ENCODE measurements at regions not wholly inside any gene's neighbourhood (a gene's known extent, or its start where the extent isn't known, plus 50 kb on each side); places are given as distances from the start of the nearest gene placed in this dataset.
"Not testable (repeated sequence)": the region's sequence is repeated elsewhere in the genome, so short reads cannot be mapped to it uniquely, and the experiment has no call there.

- Histone ChIP-seq H3K36me3 (ENCODE audit: control insufficient read depth, insufficient read depth, low read length) (no peaks in the 10 kb centered on the region), H3K9me3 (ENCODE audit: control insufficient read depth, insufficient read depth, low read length) (peaks cover 3% of the 10 kb centered on the region), H3K27ac (ENCODE audit: low read length) (no peak overlapping the region), H3K27me3 (ENCODE audit: control insufficient read depth, insufficient read depth, low read length) (no peaks in the 10 kb centered on the region), H3K4me3 (ENCODE audit: low read length) (no peak overlapping the region), H3K4me1 (ENCODE audit: control insufficient read depth, insufficient read depth, low read length) (no peaks in the 10 kb centered on the region)
- Mint-ChIP-seq H3K4me3 (no peak overlapping the region), H3K9me3 (peaks cover 18 to 19% of the 10 kb centered on the region in 2 donors), H3K27me3 (ENCODE audit: low read depth in 2 of 2) (no peaks in the 10 kb centered on the region), H3K27ac (no peak overlapping the region), H3K4me1 (no peaks in the 10 kb centered on the region), H3K36me3 (no peaks in the 10 kb centered on the region)
- intact Hi-C loops (cut with micrococcal nuclease), result no loop called here
- TF ChIP-seq CTCF (IDR thresholded peaks at IDR 0.05), result no peak
- DNase-seq (no peak), ATAC-seq (no peak)
- WGBS (ENCODE audit: insufficient coverage), result no CpG with 5 or more reads among the region's 1 CpG
Observed at GRCh38 chr3:21962456-21962855, 211.4 kb upstream of the ZNF385D start.

GRCh38 chr3:21966457-21966856, 215.4 kb upstream of the ZNF385D start:
- H3K36me3 Mint-ChIP-seq; H3K27me3 ChIP-seq (ENCODE audit: control insufficient read depth, insufficient read depth, low read length); DNase-seq; intact Hi-C loops (cut with micrococcal nuclease); ATAC-seq; H3K36me3 ChIP-seq (ENCODE audit: control insufficient read depth, insufficient read depth, low read length); H3K27ac ChIP-seq (ENCODE audit: low read length); H3K27me3 Mint-ChIP-seq (ENCODE audit: low read depth in 2 of 2); H3K27ac Mint-ChIP-seq; H3K4me3 ChIP-seq (ENCODE audit: low read length); H3K4me1 Mint-ChIP-seq; H3K4me3 Mint-ChIP-seq; H3K4me1 ChIP-seq (ENCODE audit: control insufficient read depth, insufficient read depth, low read length): not testable (repeated sequence)
- WGBS (ENCODE audit: insufficient coverage), result 88% methylated on average over 8 of the region's 8 CpGs
- peaks cover 19% of the 10 kb centered on the region for H3K9me3 ChIP-seq (ENCODE audit: control insufficient read depth, insufficient read depth, low read length)
- H3K9me3 Mint-ChIP-seq, result peaks cover 17 to 26% of the 10 kb centered on the region in 2 donors

- DNase-seq, result no peak
- Histone ChIP-seq H3K9me3 (ENCODE audit: control insufficient read depth, insufficient read depth, low read length) (peaks cover 2% of the 10 kb centered on the region), H3K27me3 (ENCODE audit: control insufficient read depth, insufficient read depth, low read length) (no peaks in the 10 kb centered on the region), H3K4me3 (ENCODE audit: low read length) (no peak overlapping the region), H3K36me3 (ENCODE audit: control insufficient read depth, insufficient read depth, low read length) (no peaks in the 10 kb centered on the region), H3K27ac (ENCODE audit: low read length) (no peak overlapping the region), H3K4me1 (ENCODE audit: control insufficient read depth, insufficient read depth, low read length) (no peaks in the 10 kb centered on the region)
- ATAC-seq, result no peak
- H3K9me3 Mint-ChIP-seq, result peaks cover 17 to 18% of the 10 kb centered on the region in 2 donors
- no CpG with 5 or more reads among the region's 1 CpG for WGBS (ENCODE audit: insufficient coverage)
- no peaks in the 10 kb centered on the region for H3K4me1 Mint-ChIP-seq
- TF ChIP-seq CTCF (IDR thresholded peaks at IDR 0.05), result no peak
- H3K4me3 Mint-ChIP-seq, result no peak overlapping the region
- no peak overlapping the region for H3K27ac Mint-ChIP-seq
- intact Hi-C loops (cut with micrococcal nuclease), result no loop called here
- no peaks in the 10 kb centered on the region for H3K36me3 Mint-ChIP-seq
- H3K27me3 Mint-ChIP-seq (ENCODE audit: low read depth in 2 of 2), result no peaks in the 10 kb centered on the region
Observed at GRCh38 chr3:21979706-21980105, 228.7 kb upstream of the ZNF385D start.

GRCh38 chr3:21989341-21990042, 238.5 kb upstream of the ZNF385D start:
- H3K27me3 Mint-ChIP-seq (ENCODE audit: low read depth in 2 of 2), result no peaks in the 10 kb centered on the region
- no peaks in the 10 kb centered on the region for H3K27me3 ChIP-seq (ENCODE audit: control insufficient read depth, insufficient read depth, low read length)
- H3K36me3 Mint-ChIP-seq, result no peaks in the 10 kb centered on the region
- intact Hi-C loops (cut with micrococcal nuclease), result no loop called here
- WGBS (ENCODE audit: insufficient coverage), result 75% methylated on average over 2 of the region's 5 CpGs
- no peak overlapping the region for H3K27ac ChIP-seq (ENCODE audit: low read length)
- no peak overlapping the region for H3K4me3 Mint-ChIP-seq
- H3K9me3 ChIP-seq (ENCODE audit: control insufficient read depth, insufficient read depth, low read length), result no peaks in the 10 kb centered on the region
- H3K4me1 Mint-ChIP-seq, result no peaks in the 10 kb centered on the region
- DNase-seq (no peak), ATAC-seq (no peak)
- TF ChIP-seq CTCF (IDR thresholded peaks at IDR 0.05), result no peak
- H3K4me3 ChIP-seq (ENCODE audit: low read length), result no peak overlapping the region
- peaks cover 0 to 5% of the 10 kb centered on the region in 2 donors for H3K9me3 Mint-ChIP-seq
- no peaks in the 10 kb centered on the region for H3K36me3 ChIP-seq (ENCODE audit: control insufficient read depth, insufficient read depth, low read length)
- no peak overlapping the region for H3K27ac Mint-ChIP-seq
- H3K4me1 ChIP-seq (ENCODE audit: control insufficient read depth, insufficient read depth, low read length), result no peaks in the 10 kb centered on the region
